GM04503 (cell line): ENCODE measurements at regions not wholly inside any gene's neighbourhood (a gene's known extent, or its start where the extent isn't known, plus 50 kb on each side); places are given as distances from the start of the nearest gene placed in this dataset.
"Not testable (repeated sequence)": the region's sequence is repeated elsewhere in the genome, so short reads cannot be mapped to it uniquely, and the experiment has no call there.

ENCODE experiments used
- DNase-seq: peaks from one replicate; pipeline ENCODE4 v3.0.0-alpha.2; 2012; ENCODE audit warnings: low read depth

- no peak for DNase-seq
Observed at GRCh38 chr14:44385906-44386305, 121.2 kb downstream of the FSCB start.

DNA sequence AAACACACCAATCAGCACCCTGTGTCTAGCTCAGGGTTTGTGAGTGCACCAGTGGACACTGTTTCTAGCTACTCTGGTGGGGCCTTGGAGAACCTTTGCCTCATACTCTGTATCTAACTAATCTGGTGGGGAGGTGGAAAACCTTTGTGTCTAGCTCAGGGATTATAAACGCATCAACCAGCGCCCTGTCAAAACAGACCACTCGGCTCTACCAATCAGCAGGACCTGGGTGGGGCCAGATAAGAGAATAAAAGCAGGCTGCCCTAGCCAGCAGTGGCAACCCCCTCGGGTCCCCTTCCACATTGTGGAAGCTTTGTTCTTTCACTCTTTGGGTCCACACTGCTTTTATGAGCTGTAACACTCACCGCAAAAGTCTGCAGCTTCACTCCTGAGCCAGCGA, 121.8 kb downstream of the FSCB start:
- not testable (repeated sequence) for DNase-seq

DNA sequence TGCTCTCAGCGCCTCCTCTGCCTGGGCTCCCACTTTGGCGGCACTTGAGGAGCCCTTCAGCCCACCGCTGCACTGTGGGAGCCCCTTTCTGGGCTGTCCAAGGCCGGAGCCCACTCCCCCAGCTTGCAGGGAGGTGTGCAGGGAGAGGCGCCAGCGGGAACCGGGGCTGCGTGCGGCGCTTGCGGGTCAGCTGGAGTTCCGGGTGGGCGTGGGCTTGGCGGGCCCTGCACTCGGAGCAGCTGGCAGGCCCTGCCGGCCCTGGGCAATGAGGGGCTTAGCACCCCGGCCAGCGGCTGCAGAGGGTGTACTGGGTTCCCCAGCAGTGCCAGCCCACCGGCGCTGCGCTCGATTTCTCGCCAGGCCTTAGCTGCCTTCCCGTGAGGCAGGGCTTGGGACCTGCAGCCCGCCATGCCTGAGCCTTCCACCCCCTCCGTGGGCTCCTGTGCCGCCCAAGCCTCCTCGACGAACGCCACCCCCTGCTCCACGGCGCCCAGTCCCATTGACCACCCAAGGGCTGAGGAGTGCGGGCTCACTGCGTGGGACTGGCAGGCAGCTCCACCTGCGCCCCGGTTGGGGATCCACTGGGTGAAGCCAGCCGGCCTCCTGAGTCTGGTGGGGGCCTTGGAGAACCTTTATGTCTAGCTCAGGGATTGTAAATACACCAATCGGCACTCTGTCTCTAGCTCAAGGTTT, 122.3 kb downstream of the FSCB start:
- DNase-seq = not testable (repeated sequence)

- no peak for DNase-seq
Observed at GRCh38 chr14:44384093-44384492, 123.0 kb downstream of the FSCB start.

DNA sequence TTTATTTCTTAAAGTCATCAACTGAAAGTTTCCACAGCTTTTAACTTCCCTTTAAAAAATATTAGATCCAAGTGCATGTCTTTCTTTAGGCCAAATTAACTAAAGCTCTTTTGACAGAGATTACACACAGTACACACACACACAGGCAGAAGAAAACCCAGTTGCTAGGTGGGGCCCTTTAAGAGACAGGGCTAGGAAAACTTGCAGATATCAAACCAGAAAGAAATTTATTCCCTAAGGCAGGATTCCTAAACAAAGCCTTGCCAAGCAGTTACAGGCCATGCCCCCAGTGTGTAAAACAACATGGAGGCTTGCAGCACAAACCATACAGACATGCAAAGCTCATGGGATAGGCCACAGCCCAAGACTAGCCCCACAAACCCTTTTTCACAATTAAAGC, 123.4 kb downstream of the FSCB start:
- no peak for DNase-seq

DNA sequence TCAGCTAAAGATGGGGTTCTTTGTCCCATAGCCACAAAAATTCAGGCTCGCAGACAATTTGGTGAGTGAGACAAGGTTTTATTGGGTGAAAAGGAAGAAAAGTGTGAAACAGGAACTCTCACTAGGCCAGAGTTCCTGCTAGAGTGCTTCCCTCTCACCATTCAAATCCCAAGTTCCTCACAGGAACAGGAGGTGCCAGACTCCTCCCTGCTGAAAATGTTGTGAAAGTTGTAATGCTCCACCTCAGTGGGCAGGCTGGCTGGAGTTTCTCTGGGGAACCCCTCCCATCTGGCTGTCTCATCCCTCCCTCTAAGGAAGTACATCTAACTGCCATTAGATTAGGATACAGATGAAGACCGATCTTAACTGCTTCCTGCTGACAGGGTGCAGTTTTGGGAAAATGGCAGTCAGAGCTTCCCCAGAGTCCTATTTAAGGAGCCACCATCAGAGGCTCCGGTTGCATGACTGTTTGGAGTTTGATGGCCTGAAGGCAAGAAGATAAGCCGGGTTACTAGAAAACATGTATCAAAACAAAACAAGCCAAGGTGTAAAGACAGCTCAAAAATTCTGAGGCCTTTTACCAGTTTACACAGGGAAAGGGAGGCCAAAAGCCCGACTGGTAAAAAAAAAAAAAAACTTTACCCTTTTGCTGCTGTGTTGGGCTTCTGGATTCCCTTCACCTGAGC, 127.6 kb downstream of the FSCB start:
- no peak for DNase-seq

- DNase-seq = no peak
Observed at GRCh38 chr14:44374906-44375305, 132.2 kb downstream of the FSCB start.

GRCh38 chr14:44372807-44373489, 134.1 kb downstream of the FSCB start:
- DNase-seq = no peak

- no peak for DNase-seq
Observed at GRCh38 chr14:44372231-44372630, 134.9 kb downstream of the FSCB start.

DNA sequence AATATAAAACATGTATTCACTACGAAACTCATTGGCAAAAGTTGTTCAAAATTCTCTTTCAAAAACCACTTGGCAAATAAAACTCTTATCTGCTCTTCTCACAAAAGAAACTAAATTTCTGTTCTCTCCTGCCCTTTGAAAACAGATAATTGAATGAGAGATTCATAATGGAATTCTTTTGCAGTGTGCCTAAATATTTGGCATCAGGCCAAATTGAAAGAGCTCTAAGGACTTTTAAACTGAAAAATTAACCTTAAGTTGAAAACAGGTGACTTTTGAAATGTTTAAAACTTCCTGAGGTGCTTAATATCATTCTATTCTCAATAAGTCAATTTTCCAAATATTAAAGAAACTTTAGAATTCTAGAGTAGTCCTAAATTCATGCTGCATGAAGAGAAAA, 136.4 kb downstream of the FSCB start:
- DNase-seq = no peak

DNA sequence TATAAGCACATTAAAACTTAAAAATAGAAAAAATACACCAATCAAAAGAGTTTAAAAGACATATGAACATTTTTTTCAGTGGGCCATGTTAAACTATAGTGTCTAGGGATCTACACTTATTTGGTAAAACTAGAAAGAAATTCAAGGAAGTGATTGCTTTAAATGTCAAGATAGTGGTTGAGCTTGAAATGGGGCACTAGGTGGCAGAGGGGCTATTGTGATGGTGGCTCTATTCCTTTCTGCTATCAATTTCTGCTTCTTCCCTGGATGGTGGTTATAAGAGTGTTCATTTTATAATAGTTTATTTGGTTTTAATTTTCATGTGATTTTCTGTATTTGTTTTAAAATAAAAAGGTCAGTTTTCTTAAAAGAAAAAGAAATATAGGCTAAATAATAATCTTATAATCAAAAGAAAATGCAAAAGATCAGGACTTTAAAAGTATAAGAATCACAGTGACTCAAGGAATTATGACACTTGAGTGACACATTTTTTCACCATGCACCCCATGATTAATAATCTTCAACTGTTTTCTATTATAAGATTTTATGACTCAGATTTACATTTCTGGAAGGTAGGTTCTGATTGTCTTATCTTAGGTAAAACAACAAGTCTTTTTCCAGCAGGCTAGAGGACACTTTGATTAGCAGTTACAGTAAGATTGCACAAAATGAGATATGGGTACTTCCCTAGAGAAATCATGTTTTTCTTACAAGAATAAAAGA, 137.5 kb downstream of the FSCB start:
- no peak for DNase-seq

GRCh38 chr14:44361083-44361482, 146.0 kb downstream of the FSCB start:
- DNase-seq = no peak

DNA sequence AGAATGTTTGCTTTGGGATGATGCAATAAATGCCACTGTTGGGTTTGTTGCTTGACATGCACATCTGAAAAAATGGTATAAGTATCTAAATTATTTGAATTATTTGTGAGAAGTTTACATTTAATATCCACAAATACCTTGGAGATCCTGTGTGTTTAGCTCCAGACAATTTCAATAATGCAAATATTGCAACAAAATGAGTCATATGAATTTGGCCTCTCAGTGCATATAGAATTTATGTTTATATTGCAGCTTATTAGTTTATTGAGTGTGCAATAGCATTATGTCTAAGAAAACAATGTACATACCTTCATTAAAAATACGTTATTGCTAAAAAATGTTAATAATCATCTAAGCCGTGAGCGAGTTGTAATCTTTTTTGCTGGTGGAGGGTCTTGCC, 153.3 kb downstream of the FSCB start:
- DNase-seq = no peak

DNA sequence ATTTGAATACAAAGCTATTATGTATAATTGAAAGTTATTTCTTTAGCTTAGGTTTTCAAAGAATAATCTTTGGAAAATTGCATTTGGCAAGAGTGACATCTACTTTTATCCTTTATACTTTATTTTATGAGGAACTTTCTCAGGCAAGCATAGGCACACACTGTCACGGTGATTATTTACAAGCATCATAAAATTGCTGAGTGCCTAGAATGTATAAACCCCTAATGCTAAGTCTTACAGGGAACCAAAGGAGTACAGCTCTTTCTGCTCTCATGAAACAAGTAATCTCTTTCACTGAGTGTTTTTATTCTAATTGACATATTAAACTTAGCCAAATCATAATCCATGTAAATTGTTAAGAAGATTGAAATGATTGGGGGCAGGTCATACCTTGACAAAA, 154.9 kb downstream of the FSCB start:
- DNase-seq = no peak

DNA sequence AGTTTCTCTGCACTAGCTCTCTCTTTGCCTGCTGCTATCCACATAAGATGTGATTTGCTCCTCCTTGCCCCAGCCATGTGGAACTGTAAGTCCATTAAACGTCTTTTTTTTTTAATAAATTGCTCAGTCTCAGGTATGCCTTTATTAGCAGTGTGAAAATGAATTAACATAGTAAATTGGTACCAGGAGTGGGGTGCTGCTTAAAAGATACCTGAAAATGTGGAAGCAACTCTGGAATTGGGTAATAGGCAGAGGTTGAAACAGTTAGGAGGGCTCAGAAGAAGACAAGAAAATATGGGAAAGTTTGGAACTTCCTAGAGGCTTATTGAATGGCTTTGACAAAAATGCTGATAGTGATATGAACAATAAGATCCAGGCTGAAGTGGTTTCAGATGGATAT, 159.8 kb downstream of the FSCB start:
- DNase-seq = no peak

- no peak for DNase-seq
Observed at GRCh38 chr14:44341116-44341515, 166.0 kb downstream of the FSCB start.

DNA sequence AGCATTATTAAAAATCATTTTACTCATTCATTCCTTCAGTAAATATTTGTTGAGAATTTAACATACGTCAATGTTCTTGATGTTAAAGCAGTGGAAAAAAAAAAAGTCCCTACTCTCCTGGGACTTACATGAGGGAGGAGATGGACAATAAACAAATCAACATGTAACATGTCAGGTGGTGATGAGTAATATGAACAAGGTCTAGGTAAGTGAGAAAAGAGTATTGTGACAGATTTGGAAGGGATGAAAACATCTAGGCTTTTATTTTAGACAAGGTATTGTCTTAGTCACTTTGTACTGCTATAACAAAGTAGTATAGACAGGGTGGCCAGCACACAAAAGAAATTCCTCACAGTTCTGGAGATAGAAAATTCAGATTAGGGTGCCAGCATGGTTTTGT, 167.2 kb downstream of the FSCB start:
- DNase-seq = no peak

GRCh38 chr14:44339231-44339630, 167.9 kb downstream of the FSCB start:
- no peak for DNase-seq

GRCh38 chr14:44317441-44317746, 189.7 kb downstream of the FSCB start:
- DNase-seq = no peak

GRCh38 chr14:44316647-44317440, 190.2 kb downstream of the FSCB start:
- no peak for DNase-seq

GRCh38 chr14:44309331-44309730, 197.8 kb downstream of the FSCB start:
- no peak for DNase-seq

DNA sequence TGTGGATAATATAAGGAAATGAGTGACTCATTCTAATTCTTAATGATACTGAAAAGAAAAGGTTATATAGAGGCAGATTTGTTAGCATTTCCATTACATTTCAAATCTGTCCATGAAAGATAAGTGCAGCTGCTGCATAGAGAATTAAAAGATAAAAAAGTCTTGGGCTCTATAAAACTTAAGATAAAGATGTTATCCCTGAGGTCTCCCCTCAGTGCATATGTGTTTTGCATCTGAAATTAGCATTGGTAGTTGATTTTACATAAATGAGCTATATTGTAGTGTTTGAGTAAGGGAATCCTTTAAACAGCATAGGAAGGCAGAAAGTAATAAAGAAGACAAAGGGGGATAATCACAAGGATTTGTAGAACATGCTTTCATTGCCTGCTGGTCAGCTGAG, 206.2 kb downstream of the FSCB start:
- no peak for DNase-seq
